ENCODE measurements at regions not wholly inside any gene's neighbourhood (a gene's known extent, or its start where the extent isn't known, plus 50 kb on each side); places are given as distances from the start of the nearest gene placed in this dataset.

- Histone ChIP-seq H3K27me3 (ENCODE audit: control insufficient read depth in 3 of 3, insufficient read depth in 3 of 3, low read length in 3 of 3) (no peaks in the 10 kb centered on the region), H3K4me3 (ENCODE audit: low read length in 3 of 3) (no peak overlapping the region), H3K4me1 (ENCODE audit: control insufficient read depth in 3 of 3, insufficient read depth in 3 of 3, low read length in 3 of 3) (no peaks in the 10 kb centered on the region), H3K36me3 (ENCODE audit: control insufficient read depth in 3 of 3, insufficient read depth in 3 of 3, low read length in 3 of 3) (no peaks in the 10 kb centered on the region), H3K9ac (ENCODE audit: low read depth in 1 of 3, low read length in 3 of 3) (no peak overlapping the region), H3K9me3 (ENCODE audit: control insufficient read depth in 3 of 3, low read length in 3 of 3) (no peaks in the 10 kb centered on the region), H3K27ac (ENCODE audit: low read depth, low read length) (no peak overlapping the region)
Observed at GRCh38 chr4:181330654-181331201, 912.5 kb upstream of the TENM3 start.

- Histone ChIP-seq H3K27ac (ENCODE audit: low read depth, low read length) (no peak overlapping the region), H3K4me1 (ENCODE audit: control insufficient read depth in 3 of 3, insufficient read depth in 3 of 3, low read length in 3 of 3) (no peaks in the 10 kb centered on the region)
Observed at GRCh38 chr4:181331214-181331613, 912.0 kb upstream of the TENM3 start.

GRCh38 chr4:181345931-181346330 lies 897.3 kb upstream of the TENM3 start:
- Histone ChIP-seq H3K27me3 (ENCODE audit: control insufficient read depth in 3 of 3, insufficient read depth in 3 of 3, low read length in 3 of 3) (no peaks in the 10 kb centered on the region), H3K27ac (ENCODE audit: low read depth, low read length) (no peak overlapping the region), H3K9me3 (ENCODE audit: control insufficient read depth in 3 of 3, low read length in 3 of 3) (no peaks in the 10 kb centered on the region), H3K36me3 (ENCODE audit: control insufficient read depth in 3 of 3, insufficient read depth in 3 of 3, low read length in 3 of 3) (no peaks in the 10 kb centered on the region), H3K9ac (ENCODE audit: low read depth in 1 of 3, low read length in 3 of 3) (no peak overlapping the region), H3K4me1 (ENCODE audit: control insufficient read depth in 3 of 3, insufficient read depth in 3 of 3, low read length in 3 of 3) (no peaks in the 10 kb centered on the region), H3K4me3 (ENCODE audit: low read length in 3 of 3) (no peak overlapping the region)

More at GRCh38 chr4:181331214-181331613, 912.0 kb upstream of the TENM3 start:
- no peaks in the 10 kb centered on the region for H3K36me3 ChIP-seq (ENCODE audit: control insufficient read depth in 3 of 3, insufficient read depth in 3 of 3, low read length in 3 of 3)
- no peak overlapping the region for H3K9ac ChIP-seq (ENCODE audit: low read depth in 1 of 3, low read length in 3 of 3)
- H3K4me3 ChIP-seq (ENCODE audit: low read length in 3 of 3): no peak overlapping the region
- H3K9me3 ChIP-seq (ENCODE audit: control insufficient read depth in 3 of 3, low read length in 3 of 3): no peaks in the 10 kb centered on the region
- H3K27me3 ChIP-seq (ENCODE audit: control insufficient read depth in 3 of 3, insufficient read depth in 3 of 3, low read length in 3 of 3): no peaks in the 10 kb centered on the region

GRCh38 chr4:181350615-181351415 lies 892.4 kb upstream of the TENM3 start:
- no peaks in the 10 kb centered on the region for H3K36me3 ChIP-seq (ENCODE audit: control insufficient read depth in 3 of 3, insufficient read depth in 3 of 3, low read length in 3 of 3)
- H3K27ac ChIP-seq (ENCODE audit: low read depth, low read length): no peak overlapping the region
- H3K9me3 ChIP-seq (ENCODE audit: control insufficient read depth in 3 of 3, low read length in 3 of 3): no peaks in the 10 kb centered on the region
- no peaks in the 10 kb centered on the region for H3K27me3 ChIP-seq (ENCODE audit: control insufficient read depth in 3 of 3, insufficient read depth in 3 of 3, low read length in 3 of 3)
- H3K4me3 ChIP-seq (ENCODE audit: low read length in 3 of 3): no peak overlapping the region
- H3K9ac ChIP-seq (ENCODE audit: low read depth in 1 of 3, low read length in 3 of 3): no peak overlapping the region
- no peaks in the 10 kb centered on the region for H3K4me1 ChIP-seq (ENCODE audit: control insufficient read depth in 3 of 3, insufficient read depth in 3 of 3, low read length in 3 of 3)

GRCh38 chr4:181364504-181364903 lies 878.7 kb upstream of the TENM3 start:
- H3K4me1 ChIP-seq (ENCODE audit: control insufficient read depth in 3 of 3, insufficient read depth in 3 of 3, low read length in 3 of 3): no peaks in the 10 kb centered on the region
- H3K27ac ChIP-seq (ENCODE audit: low read depth, low read length): no peak overlapping the region
- H3K4me3 ChIP-seq (ENCODE audit: low read length in 3 of 3): no peak overlapping the region
- no peaks in the 10 kb centered on the region for H3K36me3 ChIP-seq (ENCODE audit: control insufficient read depth in 3 of 3, insufficient read depth in 3 of 3, low read length in 3 of 3)
- H3K27me3 ChIP-seq (ENCODE audit: control insufficient read depth in 3 of 3, insufficient read depth in 3 of 3, low read length in 3 of 3): no peaks in the 10 kb centered on the region
- no peak overlapping the region for H3K9ac ChIP-seq (ENCODE audit: low read depth in 1 of 3, low read length in 3 of 3)
- peaks cover 0 to 3% (median 0%) of the 10 kb centered on the region in 3 donors for H3K9me3 ChIP-seq (ENCODE audit: control insufficient read depth in 3 of 3, low read length in 3 of 3)

- H3K4me1 ChIP-seq (ENCODE audit: control insufficient read depth in 3 of 3, insufficient read depth in 3 of 3, low read length in 3 of 3): no peaks in the 10 kb centered on the region
- H3K4me3 ChIP-seq (ENCODE audit: low read length in 3 of 3): no peak overlapping the region
- H3K9me3 ChIP-seq (ENCODE audit: control insufficient read depth in 3 of 3, low read length in 3 of 3): peaks cover 0 to 3% (median 0%) of the 10 kb centered on the region in 3 donors
- H3K9ac ChIP-seq (ENCODE audit: low read depth in 1 of 3, low read length in 3 of 3): no peak overlapping the region
- no peak overlapping the region for H3K27ac ChIP-seq (ENCODE audit: low read depth, low read length)
- H3K36me3 ChIP-seq (ENCODE audit: control insufficient read depth in 3 of 3, insufficient read depth in 3 of 3, low read length in 3 of 3): no peaks in the 10 kb centered on the region
- no peaks in the 10 kb centered on the region for H3K27me3 ChIP-seq (ENCODE audit: control insufficient read depth in 3 of 3, insufficient read depth in 3 of 3, low read length in 3 of 3)
Observed at GRCh38 chr4:181365671-181366070, 877.5 kb upstream of the TENM3 start.

GRCh38 chr4:181372014-181372413 lies 871.2 kb upstream of the TENM3 start:
- Histone ChIP-seq H3K27me3 (ENCODE audit: control insufficient read depth in 3 of 3, insufficient read depth in 3 of 3, low read length in 3 of 3) (no peaks in the 10 kb centered on the region), H3K4me1 (ENCODE audit: control insufficient read depth in 3 of 3, insufficient read depth in 3 of 3, low read length in 3 of 3) (no peaks in the 10 kb centered on the region), H3K36me3 (ENCODE audit: control insufficient read depth in 3 of 3, insufficient read depth in 3 of 3, low read length in 3 of 3) (no peaks in the 10 kb centered on the region)

GRCh38 chr4:181376058-181376457 lies 867.1 kb upstream of the TENM3 start:
- no peaks in the 10 kb centered on the region for H3K4me1 ChIP-seq (ENCODE audit: control insufficient read depth in 3 of 3, insufficient read depth in 3 of 3, low read length in 3 of 3)
- H3K4me3 ChIP-seq (ENCODE audit: low read length in 3 of 3): no peak overlapping the region

More at GRCh38 chr4:181372014-181372413, 871.2 kb upstream of the TENM3 start:
- Histone ChIP-seq H3K4me3 (ENCODE audit: low read length in 3 of 3) (no peak overlapping the region), H3K27ac (ENCODE audit: low read depth, low read length) (no peak overlapping the region), H3K9me3 (ENCODE audit: control insufficient read depth in 3 of 3, low read length in 3 of 3) (no peaks in the 10 kb centered on the region), H3K9ac (ENCODE audit: low read depth in 1 of 3, low read length in 3 of 3) (no peak overlapping the region)

GRCh38 chr4:181388061-181388460 lies 855.1 kb upstream of the TENM3 start:
- H3K4me3 ChIP-seq (ENCODE audit: low read length in 3 of 3): no peak overlapping the region
- no peaks in the 10 kb centered on the region for H3K36me3 ChIP-seq (ENCODE audit: control insufficient read depth in 3 of 3, insufficient read depth in 3 of 3, low read length in 3 of 3)
- no peaks in the 10 kb centered on the region for H3K27me3 ChIP-seq (ENCODE audit: control insufficient read depth in 3 of 3, insufficient read depth in 3 of 3, low read length in 3 of 3)
- no peaks in the 10 kb centered on the region for H3K4me1 ChIP-seq (ENCODE audit: control insufficient read depth in 3 of 3, insufficient read depth in 3 of 3, low read length in 3 of 3)
- no peak overlapping the region for H3K9ac ChIP-seq (ENCODE audit: low read depth in 1 of 3, low read length in 3 of 3)
- no peaks in the 10 kb centered on the region for H3K9me3 ChIP-seq (ENCODE audit: control insufficient read depth in 3 of 3, low read length in 3 of 3)
- H3K27ac ChIP-seq (ENCODE audit: low read depth, low read length): no peak overlapping the region

More at GRCh38 chr4:181376058-181376457, 867.1 kb upstream of the TENM3 start:
- H3K36me3 ChIP-seq (ENCODE audit: control insufficient read depth in 3 of 3, insufficient read depth in 3 of 3, low read length in 3 of 3): no peaks in the 10 kb centered on the region
- H3K27me3 ChIP-seq (ENCODE audit: control insufficient read depth in 3 of 3, insufficient read depth in 3 of 3, low read length in 3 of 3): no peaks in the 10 kb centered on the region
- no peak overlapping the region for H3K27ac ChIP-seq (ENCODE audit: low read depth, low read length)
- no peaks in the 10 kb centered on the region for H3K9me3 ChIP-seq (ENCODE audit: control insufficient read depth in 3 of 3, low read length in 3 of 3)
- H3K9ac ChIP-seq (ENCODE audit: low read depth in 1 of 3, low read length in 3 of 3): no peak overlapping the region

- Histone ChIP-seq H3K4me3 (ENCODE audit: low read length in 3 of 3) (no peak overlapping the region), H3K9ac (ENCODE audit: low read depth in 1 of 3, low read length in 3 of 3) (no peak overlapping the region), H3K9me3 (ENCODE audit: control insufficient read depth in 3 of 3, low read length in 3 of 3) (no peaks in the 10 kb centered on the region), H3K27ac (ENCODE audit: low read depth, low read length) (no peak overlapping the region), H3K27me3 (ENCODE audit: control insufficient read depth in 3 of 3, insufficient read depth in 3 of 3, low read length in 3 of 3) (no peaks in the 10 kb centered on the region), H3K36me3 (ENCODE audit: control insufficient read depth in 3 of 3, insufficient read depth in 3 of 3, low read length in 3 of 3) (no peaks in the 10 kb centered on the region), H3K4me1 (ENCODE audit: control insufficient read depth in 3 of 3, insufficient read depth in 3 of 3, low read length in 3 of 3) (no peaks in the 10 kb centered on the region)
Observed at GRCh38 chr4:181416966-181417365, 826.2 kb upstream of the TENM3 start.

Measured in skeletal muscle tissue (tissue), 3 donors.